Upper lobe of right lung (tissue), 1 donor: ENCODE measurements at regions not wholly inside any gene's neighbourhood (a gene's known extent, or its start where the extent isn't known, plus 50 kb on each side); places are given as distances from the start of the nearest gene placed in this dataset.

Source experiments
- ATAC-seq: fragments of 200-7000 bp; cut with Tn5 transposase; one replicate; pipeline ENCODE4 v1.9.1; 2020; ENCODE audit warnings: mild to moderate bottlenecking, moderate library complexity
- DNase-seq: peaks from one replicate; pipeline ENCODE4 v3.0.0-alpha.2; 2020
- H3K27ac ChIP-seq: fragments of 200-600 bp; one replicate; pipeline ENCODE4 v1.8.0; 2022
- H3K27me3 ChIP-seq: fragments of 200-600 bp; one replicate; pipeline ENCODE4 v1.8.0; 2022; ENCODE audit warnings: mild to moderate bottlenecking
- H3K36me3 ChIP-seq: fragments of 200-600 bp; one replicate; pipeline ENCODE4 v1.8.0; 2022
- H3K4me1 ChIP-seq: fragments of 200-600 bp; one replicate; pipeline ENCODE4 v1.8.0; 2022
- H3K4me3 ChIP-seq: fragments of 200-600 bp; one replicate; pipeline ENCODE4 v1.8.0; 2022; ENCODE audit warnings: mild to moderate bottlenecking
- H3K9me3 ChIP-seq: fragments of 200-600 bp; one replicate; pipeline ENCODE4 v1.8.0; 2022
- intact Hi-C: fragments of 100-400 bp; cut with DNase I; formaldehyde crosslinking; loops from one replicate; pipeline ENCODE4 v1.11.0; 2022
- TF ChIP-seq, protein P1 (sequence below): fragments of 200-600 bp; IDR thresholded peaks from one replicate; pipeline ENCODE4 v1.8.0; 2022; ENCODE audit warnings: antibody characterized with exemption
- donor health status: DM: no; HTN: yes; CAD: no; lungs with severe emphysema.

DNA sequence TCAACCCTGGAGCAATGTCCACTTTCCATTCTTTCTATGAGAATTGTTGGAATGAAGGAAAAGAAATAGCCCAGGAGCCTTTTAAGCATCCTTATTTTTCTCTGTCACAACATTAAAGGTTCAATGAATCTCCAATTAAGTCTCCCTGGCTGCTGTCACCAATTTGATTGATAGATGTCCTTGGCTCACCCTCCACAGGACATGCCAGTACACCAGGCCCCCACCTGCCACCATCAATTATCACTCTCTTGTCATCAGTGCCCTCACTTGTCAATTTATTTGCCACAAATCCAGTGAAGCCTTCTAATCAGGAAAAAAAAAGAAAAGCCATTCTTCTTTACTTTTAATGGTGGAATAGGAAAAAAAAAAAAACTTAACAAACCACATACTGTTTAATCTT lies 453.6 kb downstream of the CENPC start:
- intact Hi-C loops, result no loop called here

DNA sequence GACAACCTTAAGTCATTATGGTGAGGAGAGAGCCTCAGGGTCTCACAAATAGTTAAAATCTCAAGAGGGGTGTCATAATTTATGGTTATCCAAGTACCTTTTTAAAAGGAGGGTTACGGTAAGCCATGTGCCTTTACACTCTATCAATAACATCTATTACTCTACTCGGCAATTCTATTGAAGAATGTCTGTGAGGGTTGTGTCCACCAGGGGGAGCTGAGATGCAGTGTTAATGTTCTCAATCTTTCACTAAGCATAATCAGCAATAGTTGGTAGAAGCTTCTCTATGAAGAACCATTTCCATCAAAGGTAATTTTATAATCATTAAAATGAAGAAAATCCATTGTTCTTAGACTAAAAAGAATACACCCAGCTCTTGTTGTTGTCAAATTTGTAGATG lies 457.4 kb downstream of the CENPC start:
- intact Hi-C loops, result no loop called here
- Histone ChIP-seq H3K9me3 (no peaks in the 10 kb centered on the region), H3K27ac (no peak overlapping the region), H3K4me3 (no peak overlapping the region), H3K27me3 (no peaks in the 10 kb centered on the region), H3K36me3 (no peaks in the 10 kb centered on the region), H3K4me1 (no peaks in the 10 kb centered on the region)
- DNase-seq, result no peak
- TF ChIP-seq, protein P1, sequence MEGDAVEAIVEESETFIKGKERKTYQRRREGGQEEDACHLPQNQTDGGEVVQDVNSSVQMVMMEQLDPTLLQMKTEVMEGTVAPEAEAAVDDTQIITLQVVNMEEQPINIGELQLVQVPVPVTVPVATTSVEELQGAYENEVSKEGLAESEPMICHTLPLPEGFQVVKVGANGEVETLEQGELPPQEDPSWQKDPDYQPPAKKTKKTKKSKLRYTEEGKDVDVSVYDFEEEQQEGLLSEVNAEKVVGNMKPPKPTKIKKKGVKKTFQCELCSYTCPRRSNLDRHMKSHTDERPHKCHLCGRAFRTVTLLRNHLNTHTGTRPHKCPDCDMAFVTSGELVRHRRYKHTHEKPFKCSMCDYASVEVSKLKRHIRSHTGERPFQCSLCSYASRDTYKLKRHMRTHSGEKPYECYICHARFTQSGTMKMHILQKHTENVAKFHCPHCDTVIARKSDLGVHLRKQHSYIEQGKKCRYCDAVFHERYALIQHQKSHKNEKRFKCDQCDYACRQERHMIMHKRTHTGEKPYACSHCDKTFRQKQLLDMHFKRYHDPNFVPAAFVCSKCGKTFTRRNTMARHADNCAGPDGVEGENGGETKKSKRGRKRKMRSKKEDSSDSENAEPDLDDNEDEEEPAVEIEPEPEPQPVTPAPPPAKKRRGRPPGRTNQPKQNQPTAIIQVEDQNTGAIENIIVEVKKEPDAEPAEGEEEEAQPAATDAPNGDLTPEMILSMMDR, result peak; percentile 61
- ATAC-seq, result peak; percentile 61

More for the DNA sequence above, 453.6 kb downstream of the CENPC start:
- TF ChIP-seq, protein P1, result no peak
- ATAC-seq (no peak), DNase-seq (no peak)
- Histone ChIP-seq H3K27ac (no peak overlapping the region), H3K27me3 (no peaks in the 10 kb centered on the region), H3K9me3 (no peaks in the 10 kb centered on the region), H3K4me3 (no peak overlapping the region), H3K36me3 (no peaks in the 10 kb centered on the region), H3K4me1 (no peaks in the 10 kb centered on the region)

DNA sequence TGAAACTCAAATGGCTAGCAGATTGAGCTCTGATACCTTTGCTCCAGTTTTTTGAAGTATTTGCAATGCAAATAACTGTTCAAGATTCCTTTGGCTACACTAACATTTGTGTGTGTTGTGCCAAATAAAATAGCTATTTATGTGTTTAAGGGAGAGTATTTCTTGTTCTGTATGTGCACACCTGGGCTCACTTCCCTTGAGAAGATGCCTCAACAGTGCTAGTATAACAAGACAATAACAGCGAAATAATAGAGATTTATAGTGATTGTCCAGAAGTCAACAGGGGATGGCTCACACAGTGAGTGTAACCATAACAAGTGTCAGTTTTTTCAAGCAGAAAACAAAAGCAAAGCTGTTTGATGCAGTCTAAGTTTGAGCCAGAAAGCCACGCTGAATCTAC lies 460.5 kb downstream of the CENPC start:
- no peaks in the 10 kb centered on the region for H3K27me3 ChIP-seq
- H3K27ac ChIP-seq, result no peak overlapping the region
- no peaks in the 10 kb centered on the region for H3K4me1 ChIP-seq
- no peak overlapping the region for H3K4me3 ChIP-seq
- TF ChIP-seq, protein P1, result no peak
- ATAC-seq (no peak), DNase-seq (no peak)
- no peaks in the 10 kb centered on the region for H3K36me3 ChIP-seq
- H3K9me3 ChIP-seq, result no peaks in the 10 kb centered on the region
- intact Hi-C loops, result no loop called here

DNA sequence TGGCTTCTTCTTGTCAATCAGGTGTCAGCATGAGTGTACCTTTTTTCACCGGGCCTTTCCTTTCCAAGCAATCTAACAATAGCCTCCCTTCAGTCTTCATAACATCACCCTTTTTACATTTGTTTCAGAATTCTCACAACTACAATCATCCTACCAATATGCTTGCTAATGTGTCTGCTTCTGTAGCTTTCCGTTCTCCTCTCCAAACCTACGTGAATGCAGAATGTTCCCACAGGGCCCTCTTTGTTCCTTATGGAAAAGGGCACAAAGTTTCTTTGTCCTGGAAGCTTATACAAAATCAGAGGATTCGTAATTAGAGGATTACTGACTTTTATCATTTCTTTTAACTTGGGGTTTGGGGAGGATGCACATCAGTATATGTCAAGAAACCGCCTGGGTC lies 461.8 kb downstream of the CENPC start:
- no peaks in the 10 kb centered on the region for H3K27me3 ChIP-seq
- no peaks in the 10 kb centered on the region for H3K4me1 ChIP-seq
- H3K36me3 ChIP-seq, result no peaks in the 10 kb centered on the region
- TF ChIP-seq, protein P1, result no peak
- intact Hi-C loops, result no loop called here
- no peaks in the 10 kb centered on the region for H3K9me3 ChIP-seq
- DNase-seq (no peak), ATAC-seq (no peak)
- H3K27ac ChIP-seq, result no peak overlapping the region
- no peak overlapping the region for H3K4me3 ChIP-seq

DNA sequence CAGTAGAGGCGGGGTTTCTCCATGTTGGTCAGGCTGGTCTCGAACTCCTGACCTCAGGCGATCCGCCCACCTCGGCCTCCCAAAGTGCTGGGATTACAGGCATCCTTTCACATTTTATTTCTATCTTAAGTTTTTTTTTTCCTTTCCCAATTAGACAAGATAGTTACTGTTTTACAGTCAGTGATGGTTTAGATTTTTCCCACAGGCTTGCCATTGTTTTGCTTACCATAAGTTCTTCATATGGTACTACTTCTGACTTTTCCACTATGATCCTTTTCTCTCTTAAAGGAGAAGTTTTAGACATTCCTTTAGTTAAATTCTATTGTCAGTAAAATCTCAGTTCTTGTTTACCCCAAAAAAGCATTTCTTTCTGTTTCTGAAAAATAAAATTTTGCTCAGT lies 462.6 kb downstream of the CENPC start:
- Histone ChIP-seq H3K36me3 (no peaks in the 10 kb centered on the region), H3K27ac (no peak overlapping the region), H3K4me1 (no peaks in the 10 kb centered on the region), H3K27me3 (no peaks in the 10 kb centered on the region), H3K4me3 (no peak overlapping the region), H3K9me3 (no peaks in the 10 kb centered on the region)
- intact Hi-C loops, result no loop called here
- no peak for DNase-seq
- TF ChIP-seq, protein P1, result no peak
- no peak for ATAC-seq

DNA sequence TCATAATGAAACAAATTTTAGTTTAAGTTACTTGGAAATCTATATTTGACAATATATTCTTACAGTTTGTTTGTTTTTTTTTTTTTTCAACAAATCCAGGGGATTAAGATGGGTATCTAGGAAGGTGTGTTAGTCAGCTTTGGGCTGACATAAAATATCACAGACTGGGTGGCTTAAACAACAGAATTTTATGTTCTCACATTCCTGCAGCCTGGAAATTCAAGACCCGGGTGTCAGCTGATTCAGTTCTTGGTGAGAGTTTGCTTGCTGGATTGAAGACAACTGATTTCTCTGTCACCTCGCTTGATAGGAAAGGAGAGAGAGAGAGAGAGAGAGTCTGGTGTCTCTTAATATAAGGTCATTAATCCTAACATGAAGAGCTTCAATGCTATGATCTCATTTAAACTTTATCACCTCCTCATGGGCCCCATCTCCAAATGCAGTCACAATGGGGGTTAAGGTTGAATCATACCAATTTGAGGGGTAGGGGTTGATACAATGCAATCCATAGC lies 465.2 kb downstream of the CENPC start:
- TF ChIP-seq, protein P1, result no peak
- no peak overlapping the region for H3K4me3 ChIP-seq
- no peaks in the 10 kb centered on the region for H3K9me3 ChIP-seq
- no peak for ATAC-seq
- intact Hi-C loops, result no loop called here
- H3K27me3 ChIP-seq, result no peaks in the 10 kb centered on the region
- no peaks in the 10 kb centered on the region for H3K4me1 ChIP-seq
- DNase-seq, result no peak
- H3K36me3 ChIP-seq, result no peaks in the 10 kb centered on the region
- no peak overlapping the region for H3K27ac ChIP-seq
